ENCODE measurements at regions not wholly inside any gene's neighbourhood (a gene's known extent, or its start where the extent isn't known, plus 50 kb on each side); places are given as distances from the start of the nearest gene placed in this dataset.

DNA sequence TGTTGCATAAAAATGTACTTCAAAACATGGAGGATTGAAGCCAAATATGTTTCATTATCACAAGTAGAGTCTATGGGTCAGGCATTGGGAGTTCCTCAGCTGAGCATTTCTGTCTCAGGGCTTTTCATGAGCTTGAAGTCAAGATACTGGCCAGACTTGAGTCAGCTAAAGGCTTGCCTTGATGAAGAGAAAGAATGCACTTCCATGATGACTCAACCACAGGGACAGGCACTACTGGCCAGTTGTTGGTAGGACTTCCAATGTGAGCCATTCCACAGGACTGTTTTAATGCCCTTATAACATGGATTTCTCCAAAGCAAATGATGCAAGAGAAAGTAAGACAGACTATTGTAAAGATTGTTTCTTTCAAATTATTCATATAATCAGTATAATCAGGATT lies 895.6 kb downstream of the RAB28 start:
- intact Hi-C loops (cut with DNase I, micrococcal nuclease) = no loop called here
- H3K4me1 ChIP-seq (ENCODE audit: insufficient read depth, low read length) = no peaks in the 10 kb centered on the region
- H3K36me3 ChIP-seq (ENCODE audit: insufficient read depth, low read length) = no peaks in the 10 kb centered on the region
- H3K9me3 Mint-ChIP-seq = no peaks in the 10 kb centered on the region
- no peaks in the 10 kb centered on the region for H3K27me3 Mint-ChIP-seq
- no peaks in the 10 kb centered on the region for H3K27me3 ChIP-seq (ENCODE audit: control insufficient read depth in 1 of 2, insufficient read depth in 2 of 2, low read length in 2 of 2)
- no peaks in the 10 kb centered on the region for H3K36me3 Mint-ChIP-seq (ENCODE audit: low read depth)
- no peak for ATAC-seq (ENCODE audit: poor library complexity)
- no peak overlapping the region for H3K4me3 Mint-ChIP-seq
- no peak overlapping the region for H3K4me3 ChIP-seq (ENCODE audit: low read length)
- no peak for DNase-seq
- POLR2A ChIA-PET = no interaction called here
- H3K27ac ChIP-seq (ENCODE audit: low read depth in 1 of 2, low read length in 2 of 2) = no peak overlapping the region
- CTCF ChIA-PET = no interaction called here
- H3K27ac Mint-ChIP-seq = no peak overlapping the region
- TF ChIP-seq, protein P1, sequence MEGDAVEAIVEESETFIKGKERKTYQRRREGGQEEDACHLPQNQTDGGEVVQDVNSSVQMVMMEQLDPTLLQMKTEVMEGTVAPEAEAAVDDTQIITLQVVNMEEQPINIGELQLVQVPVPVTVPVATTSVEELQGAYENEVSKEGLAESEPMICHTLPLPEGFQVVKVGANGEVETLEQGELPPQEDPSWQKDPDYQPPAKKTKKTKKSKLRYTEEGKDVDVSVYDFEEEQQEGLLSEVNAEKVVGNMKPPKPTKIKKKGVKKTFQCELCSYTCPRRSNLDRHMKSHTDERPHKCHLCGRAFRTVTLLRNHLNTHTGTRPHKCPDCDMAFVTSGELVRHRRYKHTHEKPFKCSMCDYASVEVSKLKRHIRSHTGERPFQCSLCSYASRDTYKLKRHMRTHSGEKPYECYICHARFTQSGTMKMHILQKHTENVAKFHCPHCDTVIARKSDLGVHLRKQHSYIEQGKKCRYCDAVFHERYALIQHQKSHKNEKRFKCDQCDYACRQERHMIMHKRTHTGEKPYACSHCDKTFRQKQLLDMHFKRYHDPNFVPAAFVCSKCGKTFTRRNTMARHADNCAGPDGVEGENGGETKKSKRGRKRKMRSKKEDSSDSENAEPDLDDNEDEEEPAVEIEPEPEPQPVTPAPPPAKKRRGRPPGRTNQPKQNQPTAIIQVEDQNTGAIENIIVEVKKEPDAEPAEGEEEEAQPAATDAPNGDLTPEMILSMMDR (IDR thresholded peaks at IDR 0.05) = no peak
- no peaks in the 10 kb centered on the region for H3K9me3 ChIP-seq (ENCODE audit: control insufficient read depth in 1 of 2, insufficient read depth in 1 of 2, low read length in 2 of 2)
- H3K4me1 Mint-ChIP-seq (ENCODE audit: low read depth) = no peaks in the 10 kb centered on the region

GRCh38 chr4:12586242-12587006 lies 897.7 kb downstream of the RAB28 start:
- H3K4me1 Mint-ChIP-seq (ENCODE audit: low read depth) = no peaks in the 10 kb centered on the region
- ChIA-PET CTCF (no interaction called here), POLR2A (no interaction called here)
- H3K36me3 Mint-ChIP-seq (ENCODE audit: low read depth) = no peaks in the 10 kb centered on the region
- H3K27ac Mint-ChIP-seq = no peak overlapping the region
- Histone ChIP-seq H3K27me3 (ENCODE audit: control insufficient read depth in 1 of 2, insufficient read depth in 2 of 2, low read length in 2 of 2) (no peaks in the 10 kb centered on the region), H3K9me3 (ENCODE audit: control insufficient read depth in 1 of 2, insufficient read depth in 1 of 2, low read length in 2 of 2) (no peaks in the 10 kb centered on the region), H3K4me3 (ENCODE audit: low read length) (no peak overlapping the region), H3K36me3 (ENCODE audit: insufficient read depth, low read length) (no peaks in the 10 kb centered on the region), H3K4me1 (ENCODE audit: insufficient read depth, low read length) (no peaks in the 10 kb centered on the region), H3K27ac (ENCODE audit: low read depth in 1 of 2, low read length in 2 of 2) (no peak overlapping the region)
- DNase-seq (no peak), ATAC-seq (ENCODE audit: poor library complexity) (no peak)
- intact Hi-C loops (cut with DNase I, micrococcal nuclease) = no loop called here
- H3K4me3 Mint-ChIP-seq = no peak overlapping the region
- H3K9me3 Mint-ChIP-seq = no peaks in the 10 kb centered on the region
- H3K27me3 Mint-ChIP-seq = no peaks in the 10 kb centered on the region
- TF ChIP-seq, protein P1 (IDR thresholded peaks at IDR 0.05) = no peak

DNA sequence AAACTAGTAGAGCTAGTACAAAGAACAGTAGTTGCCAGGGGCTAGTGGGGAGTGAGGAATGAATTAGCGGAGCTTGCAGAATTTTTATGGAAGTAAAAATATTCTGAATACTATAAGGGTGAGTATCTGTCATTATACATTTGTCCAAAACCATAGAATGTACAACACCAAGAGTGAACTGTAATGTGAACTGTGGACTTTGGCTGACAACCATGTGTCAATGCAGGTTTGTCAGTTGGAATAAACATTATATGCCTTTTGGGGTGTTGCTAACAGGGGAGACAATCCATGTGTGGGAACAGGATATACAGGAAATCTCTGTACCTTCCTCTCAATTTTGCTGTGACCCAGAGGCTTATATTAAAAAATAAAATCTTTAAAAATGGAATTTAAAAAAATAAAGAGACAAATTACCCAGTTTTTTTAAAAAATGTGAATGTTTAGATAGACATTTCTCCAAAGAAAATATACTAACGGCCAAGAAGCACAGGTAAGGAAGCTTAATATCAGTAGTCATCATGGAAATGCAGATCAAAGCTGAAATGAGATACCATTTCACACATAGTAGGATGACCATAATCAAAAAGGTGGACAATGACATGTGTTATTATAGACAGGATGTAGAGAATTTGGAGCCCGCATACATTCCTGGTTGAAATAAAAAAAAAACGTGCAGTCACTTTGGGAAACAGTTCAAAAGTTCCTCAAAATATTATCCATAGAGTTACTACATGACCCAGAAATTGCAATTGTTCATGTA lies 899.8 kb downstream of the RAB28 start:
- intact Hi-C loops (cut with DNase I, micrococcal nuclease) = no loop called here
- no peak overlapping the region for H3K27ac Mint-ChIP-seq
- no peaks in the 10 kb centered on the region for H3K4me1 Mint-ChIP-seq (ENCODE audit: low read depth)
- no peak for ATAC-seq (ENCODE audit: poor library complexity)
- peaks cover 6% of the 10 kb centered on the region for H3K27me3 Mint-ChIP-seq
- Histone ChIP-seq H3K36me3 (ENCODE audit: insufficient read depth, low read length) (no peaks in the 10 kb centered on the region), H3K4me3 (ENCODE audit: low read length) (no peak overlapping the region), H3K27ac (ENCODE audit: low read depth in 1 of 2, low read length in 2 of 2) (no peak overlapping the region), H3K4me1 (ENCODE audit: insufficient read depth, low read length) (no peaks in the 10 kb centered on the region), H3K27me3 (ENCODE audit: control insufficient read depth in 1 of 2, insufficient read depth in 2 of 2, low read length in 2 of 2) (no peaks in the 10 kb centered on the region), H3K9me3 (ENCODE audit: control insufficient read depth in 1 of 2, insufficient read depth in 1 of 2, low read length in 2 of 2) (no peaks in the 10 kb centered on the region)
- DNase-seq = no peak
- H3K9me3 Mint-ChIP-seq = no peaks in the 10 kb centered on the region
- H3K36me3 Mint-ChIP-seq (ENCODE audit: low read depth) = no peaks in the 10 kb centered on the region
- H3K4me3 Mint-ChIP-seq = no peak overlapping the region
- TF ChIP-seq, protein P1 (IDR thresholded peaks at IDR 0.05) = no peak
- ChIA-PET POLR2A (no interaction called here), CTCF (no interaction called here)
